Umbilical cord (tissue), 1 donor: ENCODE measurements at regions not wholly inside any gene's neighbourhood (a gene's known extent, or its start where the extent isn't known, plus 50 kb on each side); places are given as distances from the start of the nearest gene placed in this dataset.

Experiments used
- DNase-seq: peaks from one replicate; pipeline ENCODE4 v3.0.0-alpha.2; 2015; ENCODE audit warnings: low spot score

DNA sequence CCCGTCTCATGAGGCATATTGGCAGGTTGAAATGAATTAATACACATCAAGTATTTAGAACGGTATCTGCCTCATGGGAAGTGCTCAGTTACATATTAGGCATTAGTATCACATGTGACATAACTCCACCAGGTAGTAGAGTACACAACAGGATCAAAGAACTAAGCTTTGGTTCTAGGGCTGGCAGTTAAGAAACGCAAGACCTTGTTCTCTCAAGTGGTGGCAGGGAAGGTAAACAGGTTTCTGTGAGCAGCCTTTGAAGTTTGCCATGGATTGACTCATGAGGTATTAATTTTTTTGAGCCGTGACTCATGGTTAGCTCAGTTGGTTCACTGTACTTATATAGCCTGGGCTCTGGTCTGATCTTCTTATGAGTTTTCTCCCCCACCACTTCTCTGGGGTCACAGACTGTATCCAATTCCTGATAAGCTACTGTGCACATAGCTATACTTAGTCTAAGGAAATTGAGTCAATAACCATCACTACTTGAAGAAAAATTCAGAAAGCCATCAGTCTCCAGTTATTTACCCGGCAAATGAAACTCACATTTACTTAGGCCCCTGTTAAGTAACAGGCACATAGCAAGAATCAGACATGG is 155.6 kb upstream of the STT3B start:
- peak; percentile 75 for DNase-seq

DNA sequence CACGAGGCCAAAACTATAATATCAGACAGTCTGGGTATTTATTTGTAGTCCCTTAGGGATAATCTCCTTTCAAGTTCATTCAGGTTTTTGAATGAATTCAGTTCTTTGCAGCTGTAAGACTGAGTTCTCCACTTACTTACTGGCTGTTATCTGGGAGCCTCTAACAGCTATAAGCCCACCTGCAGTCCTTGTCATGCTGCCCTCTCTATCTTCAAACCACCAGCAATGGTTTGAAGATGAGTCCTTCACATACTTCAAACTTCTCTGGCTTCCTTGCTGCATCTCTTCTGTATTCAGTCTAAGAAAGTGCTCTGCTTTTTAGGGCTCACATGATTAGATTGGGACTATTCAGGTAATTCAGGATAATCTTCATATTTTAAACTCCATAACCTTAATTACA is 154.5 kb upstream of the STT3B start:
- no peak for DNase-seq

DNA sequence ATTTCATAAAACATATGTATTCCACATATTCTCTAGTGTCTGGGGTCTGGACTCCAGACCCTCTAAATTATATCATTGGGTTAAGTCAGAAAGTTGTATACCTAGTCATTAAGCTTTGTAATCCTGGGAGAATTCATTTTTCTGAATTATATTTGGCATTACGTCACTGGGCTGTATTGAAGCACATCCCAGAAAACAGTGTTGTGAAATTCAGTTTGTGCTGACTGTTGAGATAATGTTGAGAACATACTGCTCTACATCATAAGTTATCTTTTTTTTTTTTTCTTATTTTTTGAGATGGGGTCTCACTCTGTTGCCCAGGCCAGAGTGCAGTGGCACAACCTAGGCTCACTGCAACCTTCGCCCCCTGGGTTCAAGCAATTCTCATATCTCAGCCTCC is 153.1 kb upstream of the STT3B start:
- DNase-seq = peak; percentile 20

DNA sequence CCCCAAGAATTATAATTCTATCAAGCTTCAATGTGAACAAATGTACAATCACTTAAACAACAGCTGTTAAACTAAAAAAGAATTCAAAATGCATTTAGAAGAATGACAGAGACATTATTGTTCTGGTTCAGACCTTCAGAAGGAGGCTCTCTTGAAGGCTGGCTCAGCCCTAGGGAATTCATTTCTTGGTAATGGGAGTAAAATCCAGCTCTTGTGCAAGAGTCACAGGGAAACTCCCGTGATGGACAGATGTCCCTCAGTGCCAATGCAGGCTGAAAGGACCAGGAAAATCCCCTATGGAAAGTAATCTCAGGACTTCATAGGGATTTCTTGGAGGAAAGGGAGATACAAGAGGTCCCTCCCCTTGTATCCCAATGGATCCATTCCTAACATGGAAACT is 149.9 kb upstream of the STT3B start:
- no peak for DNase-seq

DNA sequence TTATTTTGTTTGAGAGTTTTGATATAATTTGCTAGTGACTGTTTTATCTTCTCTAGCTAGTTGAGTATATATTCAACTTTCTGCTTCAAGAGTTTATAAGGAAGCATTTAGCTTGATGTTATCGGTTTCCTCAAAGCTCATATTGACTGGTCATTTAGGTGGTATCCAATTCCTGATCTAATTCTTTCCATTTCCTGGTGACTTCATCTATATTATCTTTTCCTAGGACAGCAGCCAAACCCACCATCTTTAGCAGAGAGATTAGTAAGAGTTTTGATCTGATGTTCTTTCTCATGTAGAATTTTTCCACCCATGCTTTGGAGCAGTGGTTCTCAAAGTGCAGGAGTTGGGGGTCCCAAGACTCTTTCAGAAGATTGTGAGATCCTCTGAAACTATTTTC is 148.6 kb upstream of the STT3B start:
- no peak for DNase-seq

DNA sequence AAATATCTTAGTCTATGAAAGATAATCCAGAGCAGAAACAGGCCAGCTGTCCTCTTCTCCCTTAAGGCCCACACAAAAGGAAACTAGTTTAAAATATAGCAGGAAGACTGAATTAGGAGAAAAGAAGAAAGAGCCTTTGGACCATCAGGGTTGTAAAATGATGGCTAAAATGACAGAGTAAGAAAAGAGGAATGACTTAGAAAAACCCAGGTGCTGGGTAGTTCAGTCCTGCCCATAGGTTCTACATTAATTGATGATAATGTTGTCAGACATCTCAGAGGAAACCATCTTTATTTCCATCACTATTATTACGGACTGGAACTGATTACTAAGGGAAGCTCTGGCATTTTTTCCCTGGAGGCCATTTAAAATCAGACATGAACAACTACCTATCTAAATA is 142.8 kb upstream of the STT3B start:
- no peak for DNase-seq

DNA sequence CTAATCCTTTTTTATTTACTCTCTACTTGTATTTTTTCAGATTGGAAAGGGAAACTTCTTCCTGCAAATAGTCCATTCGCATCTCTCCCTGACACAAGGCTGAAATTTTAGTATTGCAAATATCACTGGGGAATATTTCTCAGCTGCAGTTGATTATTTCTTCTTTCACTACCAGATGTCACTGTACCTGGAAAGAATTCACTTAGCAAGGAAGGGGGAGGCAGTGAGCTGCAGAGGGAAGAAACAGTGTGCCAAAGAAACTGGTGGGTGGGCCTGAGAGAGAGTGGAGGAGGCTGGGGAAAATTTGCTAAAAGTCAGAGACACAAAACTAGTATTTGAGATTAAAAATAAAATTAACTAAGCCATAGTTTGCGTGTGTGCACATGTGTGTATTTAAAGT is 142.3 kb upstream of the STT3B start:
- DNase-seq = no peak

DNA sequence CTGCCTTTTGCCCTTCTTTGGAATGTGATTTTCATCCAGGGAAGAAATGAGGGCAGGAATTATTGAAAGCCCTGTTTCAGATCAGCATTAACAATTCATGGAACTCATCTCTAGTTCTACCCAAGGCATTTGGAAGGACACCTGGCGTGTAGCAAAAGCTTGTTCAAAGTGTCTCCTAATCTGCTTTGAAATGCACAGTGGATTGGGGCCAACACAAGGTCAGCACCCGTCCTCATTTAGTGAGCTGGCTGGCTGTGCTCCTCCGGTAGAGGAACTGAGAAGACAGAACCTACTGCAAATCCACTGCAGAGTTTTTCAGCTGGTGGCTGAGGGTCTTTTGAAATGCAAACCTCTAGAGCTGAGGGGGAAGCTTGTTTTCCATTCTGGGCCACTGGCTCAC is 141.6 kb upstream of the STT3B start:
- no peak for DNase-seq

DNA sequence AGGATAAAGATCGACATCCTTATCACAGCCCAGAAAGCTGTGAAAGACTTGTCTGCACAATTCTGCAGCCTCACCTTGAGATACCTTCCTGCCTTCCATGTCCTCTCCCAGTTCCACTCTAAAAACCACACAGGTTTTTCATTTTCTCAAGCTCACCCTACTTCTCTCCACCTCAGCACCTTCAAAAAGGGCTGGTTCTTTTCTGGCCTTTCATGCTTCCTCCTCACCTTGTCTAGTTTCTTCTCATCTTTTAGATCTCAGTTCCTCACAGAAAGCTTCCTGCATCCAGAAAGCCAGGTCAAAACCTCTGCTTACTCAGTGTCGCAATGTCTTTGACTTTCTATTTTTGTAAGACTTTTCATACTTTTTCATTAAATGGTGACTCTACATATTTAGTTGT is 140.2 kb upstream of the STT3B start:
- no peak for DNase-seq

DNA sequence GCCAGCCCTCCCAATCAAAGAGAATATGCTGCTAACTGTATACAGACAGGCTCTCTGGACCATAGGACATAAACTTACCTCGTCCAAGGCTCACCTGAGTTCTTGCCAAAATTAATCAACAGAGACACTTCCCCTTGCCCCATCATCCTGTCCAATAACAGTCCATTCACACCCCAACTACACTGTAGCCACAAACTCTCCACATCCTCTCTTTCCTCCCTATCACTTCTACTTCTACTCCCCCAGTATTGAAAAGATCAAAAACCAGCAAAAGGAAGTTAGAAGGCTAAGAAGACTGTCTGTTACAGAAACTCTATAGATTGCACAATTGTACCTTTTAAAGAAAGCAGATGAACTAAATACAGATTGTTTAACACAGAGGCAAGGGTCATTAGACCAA is 133.5 kb upstream of the STT3B start:
- DNase-seq = no peak

DNA sequence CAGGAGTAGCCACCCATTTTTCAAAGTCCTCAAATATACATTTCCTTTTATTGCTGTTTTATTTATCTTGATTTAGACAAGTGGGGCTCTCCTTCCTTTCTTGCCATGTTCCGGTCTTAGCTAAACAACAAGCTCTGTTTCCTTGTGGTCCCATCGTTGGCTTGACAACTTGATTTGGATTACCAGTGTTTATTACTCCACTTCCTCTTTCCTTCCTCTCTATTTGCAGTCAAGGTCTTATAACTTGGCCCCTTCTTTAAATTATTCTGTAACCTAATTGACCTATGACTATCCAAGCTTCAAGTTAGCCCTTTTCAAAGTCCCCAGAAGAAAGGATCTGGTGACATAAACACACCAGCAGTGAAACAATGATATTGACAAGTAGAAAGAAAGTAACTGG is 130.6 kb upstream of the STT3B start:
- no peak for DNase-seq

DNA sequence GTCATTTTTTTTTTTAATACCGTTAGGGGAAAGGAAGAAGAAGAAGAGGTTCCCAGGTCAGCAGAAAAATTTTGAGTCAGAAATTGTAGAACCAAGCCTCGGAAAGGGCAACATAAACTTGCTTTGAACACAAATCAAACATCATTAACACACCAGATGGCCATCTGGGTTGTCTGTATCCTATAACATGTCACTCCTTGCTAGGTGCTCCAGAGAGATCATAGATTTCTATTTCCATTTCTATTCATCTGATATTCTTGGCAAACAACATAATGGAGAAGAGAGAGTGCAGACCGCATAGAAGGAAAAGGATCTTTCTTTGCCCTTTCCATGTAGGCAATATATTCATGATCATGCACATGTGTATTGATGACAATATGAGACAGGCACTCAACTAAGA is 129.5 kb upstream of the STT3B start:
- DNase-seq = no peak

DNA sequence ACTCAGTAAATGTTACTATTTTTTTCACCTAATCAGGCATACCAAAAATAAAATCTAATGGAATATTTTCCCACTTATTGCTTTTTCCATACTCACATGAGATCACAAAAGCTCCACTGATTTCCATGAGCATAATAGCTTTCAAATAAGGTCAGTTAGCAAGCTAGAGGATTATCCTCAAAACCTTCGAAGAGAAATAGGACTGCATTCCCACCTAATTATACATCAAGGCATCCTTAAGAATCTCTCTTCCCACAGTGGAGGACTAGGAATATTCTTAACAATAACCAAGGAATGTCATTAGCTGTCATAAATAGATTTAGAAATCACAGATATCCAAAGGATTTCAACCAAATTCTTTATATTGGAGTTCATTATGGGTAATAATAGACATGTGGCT is 127.9 kb upstream of the STT3B start:
- DNase-seq = no peak

DNA sequence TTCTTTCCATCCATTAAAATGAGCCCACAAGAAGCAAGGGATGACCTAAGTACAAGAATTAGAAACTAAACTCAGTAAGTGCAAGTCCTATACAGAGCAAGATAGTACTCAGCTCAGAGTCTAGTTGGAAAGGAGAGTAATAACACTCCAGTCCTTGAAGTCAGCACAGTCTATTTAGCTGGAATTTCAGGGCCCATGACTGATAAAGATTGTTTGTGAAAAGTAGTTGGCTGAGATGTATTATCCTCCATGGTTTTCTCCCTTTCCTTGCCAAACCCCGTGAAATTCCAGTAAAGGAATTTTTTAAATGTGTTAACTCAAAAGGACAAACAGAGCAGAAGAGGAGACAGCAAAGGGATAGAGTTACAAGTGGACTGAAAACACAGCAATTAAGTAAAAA is 127.2 kb upstream of the STT3B start:
- DNase-seq = no peak

DNA sequence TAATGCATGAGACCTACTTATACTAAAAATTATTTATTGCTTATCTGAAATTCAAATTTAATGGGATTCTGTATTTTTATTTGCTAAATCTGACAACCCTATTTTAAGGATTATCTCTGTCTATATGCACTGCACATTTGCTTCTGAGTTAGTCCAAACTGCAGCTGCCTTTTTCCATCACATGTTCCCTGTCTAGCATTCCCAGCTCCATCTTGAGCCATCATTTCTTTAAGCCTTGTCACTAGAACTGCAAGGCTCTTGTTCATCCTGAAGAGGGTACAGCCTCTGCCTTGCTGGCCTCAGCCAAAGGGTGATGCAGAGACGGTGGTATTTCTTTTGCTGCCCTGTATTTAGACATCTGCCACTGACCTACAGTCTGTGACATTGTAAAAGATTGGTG is 125.8 kb upstream of the STT3B start:
- no peak for DNase-seq

DNA sequence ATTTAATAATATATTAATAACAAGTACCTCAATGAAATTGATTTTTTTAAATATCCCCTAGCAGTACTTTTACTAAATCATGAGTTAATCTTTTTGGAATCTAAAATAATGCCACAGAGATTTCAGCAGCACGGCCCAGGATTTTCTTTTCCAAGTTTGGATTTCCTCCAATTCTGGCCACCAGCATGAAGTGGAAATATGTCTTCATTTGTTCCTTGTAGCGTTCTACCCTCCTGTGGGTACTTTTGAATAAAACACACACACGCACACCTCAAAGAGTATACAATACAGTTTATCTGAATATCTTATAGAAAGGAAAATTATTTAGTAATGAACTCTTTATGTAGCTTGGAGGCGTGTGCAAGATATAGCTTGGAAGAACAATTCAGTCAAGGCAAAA is 125.1 kb upstream of the STT3B start:
- DNase-seq = peak; percentile 42

DNA sequence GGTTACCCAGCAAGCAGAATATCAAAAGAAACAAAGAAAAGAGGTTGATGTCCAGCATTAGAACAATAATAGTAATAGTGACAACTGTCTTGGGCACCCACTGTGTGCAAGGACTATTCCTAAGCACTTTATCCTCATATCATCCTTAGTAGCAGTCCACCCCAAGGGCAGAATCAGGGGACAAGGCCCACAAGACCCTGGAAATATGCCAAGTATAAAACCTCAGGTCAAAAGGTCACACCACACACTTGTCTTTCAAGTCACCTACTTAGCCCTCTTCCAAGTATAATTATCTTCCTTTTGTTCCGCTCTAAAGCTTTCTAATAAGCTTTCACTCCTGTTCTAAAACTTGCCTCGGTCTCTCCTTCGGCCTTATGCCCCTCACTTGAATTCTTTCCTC is 124.0 kb upstream of the STT3B start:
- DNase-seq = no peak

DNA sequence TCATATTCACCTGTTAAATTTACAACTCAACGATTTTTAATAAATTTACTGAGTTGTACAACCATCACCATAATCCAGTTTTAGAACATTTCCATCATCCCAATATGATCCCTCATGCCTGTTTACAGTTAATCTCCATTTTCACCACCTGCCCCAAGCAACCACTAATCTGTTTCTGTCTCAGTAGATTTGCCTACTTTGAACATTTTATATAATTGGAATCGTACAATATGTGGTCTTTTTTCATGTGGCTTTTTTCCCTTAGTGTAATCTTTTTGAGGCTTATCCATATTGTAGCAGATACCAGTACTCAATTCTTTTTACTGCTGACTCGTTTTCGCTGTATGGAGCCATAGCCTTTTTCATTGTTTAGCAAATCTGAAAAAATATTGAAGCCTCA is 123.3 kb upstream of the STT3B start:
- no peak for DNase-seq

DNA sequence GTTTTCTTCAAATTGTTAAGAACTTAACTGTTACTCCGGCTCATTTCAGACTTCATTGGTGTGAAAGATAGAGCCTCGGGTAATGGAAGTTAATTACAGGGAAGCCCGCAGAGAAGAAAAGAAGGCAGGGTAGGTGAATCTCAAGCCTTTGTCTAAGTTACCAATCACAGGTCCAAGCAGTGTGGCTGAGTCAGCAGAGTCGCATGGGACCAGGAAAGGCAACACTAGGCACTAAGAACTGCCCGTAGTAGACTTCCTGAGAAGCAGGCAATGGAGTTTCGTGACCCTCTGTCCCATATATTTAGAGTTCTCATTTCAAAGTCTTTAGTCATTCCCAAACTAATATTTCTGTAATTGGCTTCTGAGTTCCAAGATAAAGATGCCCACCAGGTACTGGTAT is 122.9 kb upstream of the STT3B start:
- no peak for DNase-seq

DNA sequence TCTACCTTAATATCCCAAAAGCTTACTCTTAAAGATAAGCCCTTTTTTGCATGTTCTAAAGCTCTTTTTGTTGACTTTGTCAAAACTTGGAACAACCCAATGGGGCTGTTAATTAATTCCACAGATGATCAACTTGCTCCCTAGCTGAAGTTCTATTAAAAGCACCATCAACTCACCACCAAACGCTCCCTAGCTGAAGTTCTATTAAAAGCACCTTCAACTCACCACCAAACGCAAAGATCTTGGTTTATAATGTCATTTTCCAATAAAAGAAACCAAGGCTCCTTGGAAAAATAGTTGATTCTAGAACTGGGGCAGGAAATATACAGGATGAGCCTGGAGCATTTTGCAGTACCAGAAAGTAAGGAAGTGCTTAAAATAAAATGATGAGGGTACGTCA is 122.3 kb upstream of the STT3B start:
- DNase-seq = no peak

DNA sequence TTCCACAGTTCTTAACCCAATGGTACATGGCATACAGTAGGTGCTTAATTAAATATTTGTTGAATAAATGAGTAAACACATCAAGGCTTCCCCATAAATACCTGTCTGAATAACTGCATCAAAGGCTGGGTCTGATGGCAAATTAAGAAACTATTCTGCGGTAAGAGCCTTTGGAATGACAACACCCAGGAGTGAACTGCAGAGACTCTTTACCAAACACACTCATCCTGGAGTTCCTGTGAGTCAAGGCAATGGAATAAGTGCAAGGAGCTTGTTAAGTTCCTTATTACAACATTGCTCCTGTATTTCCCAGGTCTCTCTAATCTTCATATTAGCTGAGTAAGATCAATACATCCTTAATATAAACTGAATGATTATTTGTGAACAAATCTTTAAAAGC is 119.9 kb upstream of the STT3B start:
- DNase-seq = no peak

DNA sequence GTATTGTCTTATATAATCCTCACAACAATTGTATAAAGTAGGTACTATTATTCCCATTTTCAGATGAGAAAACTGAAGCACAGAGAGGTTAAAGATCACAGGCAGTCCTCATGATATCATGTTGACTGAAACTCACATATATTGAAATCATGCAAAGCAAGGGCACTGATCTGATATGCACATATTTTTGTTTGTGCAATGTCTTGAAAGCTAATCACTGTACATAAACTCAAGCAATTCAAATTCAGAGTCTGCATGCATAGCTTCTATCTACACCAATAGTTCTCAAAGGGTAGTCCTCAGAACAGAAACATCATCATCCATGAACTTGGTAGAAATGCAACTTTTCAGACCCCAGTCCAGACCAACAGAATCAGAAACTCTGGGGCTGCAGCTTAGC is 119.2 kb upstream of the STT3B start:
- DNase-seq = no peak

DNA sequence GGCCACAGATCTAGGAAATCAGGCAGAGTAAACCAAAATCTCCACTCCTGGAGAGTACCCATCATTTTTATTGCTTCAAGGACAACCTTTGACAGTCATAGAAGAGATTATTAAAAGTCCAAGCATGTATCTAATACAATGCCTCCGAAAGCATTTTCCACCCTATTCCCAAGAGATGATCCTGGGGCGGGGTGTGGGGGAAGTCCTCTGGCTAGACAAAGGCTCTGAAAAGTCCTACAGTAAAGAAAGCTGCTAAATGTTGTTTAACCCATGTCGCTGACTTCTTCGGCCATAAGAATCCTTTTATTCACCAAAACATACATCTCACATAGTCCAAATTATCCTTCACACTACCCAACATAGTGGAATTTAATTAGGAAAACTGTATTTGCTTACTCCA is 115.7 kb upstream of the STT3B start:
- no peak for DNase-seq

DNA sequence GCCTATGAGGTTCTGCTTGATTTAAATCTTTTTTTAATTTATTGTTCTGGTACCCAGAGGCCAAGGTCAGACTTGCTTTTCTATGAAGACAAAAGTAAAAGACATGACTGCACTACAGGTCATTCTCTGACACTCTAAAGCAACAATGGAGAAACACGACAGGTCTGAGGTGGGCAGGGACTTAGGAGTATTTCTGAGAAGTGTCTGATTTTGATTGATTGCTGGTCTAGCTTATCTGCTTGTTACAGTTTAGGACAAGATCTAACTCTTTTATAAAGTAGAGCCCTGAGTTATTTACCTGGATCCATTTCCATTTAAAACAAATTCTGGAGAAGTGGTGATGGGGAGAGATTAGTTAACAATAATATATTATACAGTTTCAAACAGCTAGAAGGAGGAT is 115.2 kb upstream of the STT3B start:
- no peak for DNase-seq

DNA sequence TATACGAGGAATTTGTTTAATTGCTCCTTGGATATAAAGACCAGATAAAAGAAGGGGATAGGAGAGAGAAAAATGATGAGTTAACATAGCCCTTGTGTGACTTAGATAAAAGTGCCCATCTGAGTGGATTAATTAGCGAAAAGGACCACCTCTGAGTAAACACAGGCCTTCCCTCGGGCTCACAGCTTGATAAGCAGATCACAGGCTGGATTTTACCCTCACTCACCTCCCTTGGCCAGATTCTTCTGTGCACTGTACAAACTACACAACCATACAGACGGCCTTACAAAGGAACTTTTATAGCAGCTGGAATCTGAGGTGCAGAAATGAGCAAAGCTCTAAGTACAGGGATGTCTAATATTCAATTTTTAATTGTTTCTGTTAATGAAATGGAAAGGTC is 112.4 kb upstream of the STT3B start:
- no peak for DNase-seq
